NCI-H2107 treated with DMSO at 0.1 percent for 48 hours (cell line): ENCODE measurements at regions not wholly inside any gene's neighbourhood (a gene's known extent, or its start where the extent isn't known, plus 50 kb on each side); places are given as distances from the start of the nearest gene placed in this dataset.

Experiments
- DNase-seq: peaks from one replicate; lab custom pipeline; 2025; ENCODE audit not compliant: unreplicated experiment; lab: John Stamatoyannopoulos, UW

GRCh38 chr12:19572920-19573558 lies 133.7 kb downstream of the AEBP2 start:
- DNase-seq, result peak; percentile 7

GRCh38 chr12:19573866-19574265 lies 134.6 kb downstream of the AEBP2 start:
- DNase-seq, result no peak

DNA sequence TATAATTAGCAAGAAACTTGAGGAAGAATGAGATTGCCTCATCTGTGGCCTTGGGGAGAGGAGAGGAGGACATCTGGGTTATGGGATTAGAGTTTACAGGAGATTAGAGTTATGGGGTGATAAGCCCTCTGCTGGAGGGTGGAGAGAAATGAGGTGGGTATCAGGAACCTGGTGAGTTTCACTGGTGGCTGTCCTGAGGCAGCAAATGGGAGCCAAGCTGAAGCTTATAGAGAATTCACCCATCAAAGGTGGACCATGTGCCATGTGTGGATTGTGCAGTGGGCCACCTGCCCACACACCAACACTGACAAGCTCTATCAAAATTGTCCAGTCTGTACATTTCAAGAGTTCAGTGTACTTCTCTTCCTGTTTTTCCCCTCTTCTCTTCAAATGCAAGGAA lies 135.3 kb downstream of the AEBP2 start:
- DNase-seq, result no peak

- peak; percentile 5 for DNase-seq
Observed at GRCh38 chr12:19575337-19576243, 136.3 kb downstream of the AEBP2 start.

- DNase-seq, result no peak
Observed at GRCh38 chr12:19576506-19577280, 137.4 kb downstream of the AEBP2 start.

DNA sequence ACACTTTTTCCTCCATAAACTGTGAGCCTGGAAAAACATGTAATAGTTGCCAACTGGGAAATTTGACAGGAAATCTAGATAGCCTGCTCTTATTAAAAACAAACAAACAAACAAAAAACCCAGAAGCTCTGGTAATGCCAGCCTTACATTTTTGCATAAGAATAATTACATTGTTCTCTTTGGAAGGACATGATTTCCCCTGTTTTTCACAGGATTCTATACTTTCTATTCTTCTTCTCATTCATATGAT lies 137.9 kb downstream of the AEBP2 start:
- DNase-seq, result no peak

DNA sequence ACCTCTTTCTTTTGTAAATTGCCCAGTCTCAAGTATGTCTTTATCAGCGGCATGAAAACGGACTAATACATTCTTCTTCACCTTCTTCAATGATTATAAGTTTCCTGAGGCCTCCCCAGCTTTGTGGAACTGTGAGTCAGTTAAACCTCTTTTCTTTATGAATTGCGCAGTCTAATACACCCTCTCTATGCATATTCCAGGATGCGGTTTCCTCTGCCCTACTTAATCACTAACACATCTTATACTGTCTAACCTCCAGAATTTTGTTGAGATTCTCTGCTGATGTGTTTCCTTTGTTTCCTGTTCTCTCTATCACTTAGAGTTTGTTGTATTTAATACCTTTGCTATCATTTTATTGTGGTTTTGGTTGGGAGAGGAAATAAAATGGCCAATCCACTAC lies 145.4 kb downstream of the AEBP2 start:
- DNase-seq, result no peak

- DNase-seq, result no peak
Observed at GRCh38 chr12:19588951-19589350, 149.7 kb downstream of the AEBP2 start.

DNA sequence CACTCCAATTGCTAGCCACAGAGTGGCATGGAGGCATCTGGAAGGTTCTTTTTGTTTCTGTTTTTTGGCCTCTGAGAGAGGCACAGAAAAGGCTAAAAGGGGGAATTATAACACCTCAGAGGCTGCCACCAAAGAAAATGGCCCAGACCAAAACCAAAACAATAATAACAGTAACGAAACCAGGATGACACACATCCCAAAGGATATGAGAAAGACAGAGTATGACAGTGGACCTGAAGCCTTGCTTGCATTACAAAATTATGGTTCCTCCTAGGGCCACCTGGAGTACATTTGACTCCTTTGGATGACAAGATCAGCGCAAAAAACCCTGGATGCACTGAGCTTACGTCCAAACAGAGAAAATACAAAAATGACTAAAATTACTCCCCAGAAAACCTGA lies 152.7 kb downstream of the AEBP2 start:
- DNase-seq, result no peak

DNA sequence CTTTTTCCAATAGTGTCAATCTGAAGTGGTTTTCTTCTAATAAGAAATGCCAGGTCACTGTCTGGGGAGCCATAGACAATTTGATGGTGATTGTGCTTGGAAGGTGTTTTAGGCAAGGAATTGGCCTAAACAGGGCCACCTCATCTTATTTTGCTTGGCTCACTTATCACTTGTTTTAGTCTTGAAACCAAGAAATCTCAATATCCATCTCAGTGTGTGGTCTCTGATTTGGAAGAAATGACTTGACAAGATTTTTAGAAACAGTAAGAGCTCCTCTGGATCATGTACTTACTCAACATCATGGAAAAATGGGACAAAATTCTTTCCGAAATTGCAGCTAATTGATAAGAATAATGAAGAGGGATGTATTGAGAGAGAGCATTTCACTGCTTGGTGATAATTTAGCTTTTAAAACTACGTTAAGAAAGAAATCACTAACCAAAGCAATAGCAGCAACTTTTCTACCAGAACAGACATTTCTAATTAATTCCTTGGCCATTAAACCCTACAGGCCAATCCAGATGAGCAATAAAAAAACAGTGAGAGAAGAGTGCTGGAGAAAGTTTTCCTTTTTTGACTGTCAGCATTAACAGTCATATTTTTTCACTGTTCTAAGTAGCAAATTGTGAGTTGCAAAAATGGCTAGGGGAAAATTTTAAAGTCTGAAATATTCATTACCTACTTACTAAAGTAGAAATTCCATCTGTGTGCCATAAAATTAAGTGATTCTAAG lies 157.3 kb downstream of the AEBP2 start:
- DNase-seq, result no peak

GRCh38 chr12:19597167-19598026 lies 158.1 kb downstream of the AEBP2 start:
- DNase-seq, result no peak

GRCh38 chr12:19605720-19606119 lies 166.4 kb downstream of the AEBP2 start:
- DNase-seq, result no peak

- no peak for DNase-seq
Observed at GRCh38 chr12:19608039-19608438, 168.7 kb downstream of the AEBP2 start.

DNA sequence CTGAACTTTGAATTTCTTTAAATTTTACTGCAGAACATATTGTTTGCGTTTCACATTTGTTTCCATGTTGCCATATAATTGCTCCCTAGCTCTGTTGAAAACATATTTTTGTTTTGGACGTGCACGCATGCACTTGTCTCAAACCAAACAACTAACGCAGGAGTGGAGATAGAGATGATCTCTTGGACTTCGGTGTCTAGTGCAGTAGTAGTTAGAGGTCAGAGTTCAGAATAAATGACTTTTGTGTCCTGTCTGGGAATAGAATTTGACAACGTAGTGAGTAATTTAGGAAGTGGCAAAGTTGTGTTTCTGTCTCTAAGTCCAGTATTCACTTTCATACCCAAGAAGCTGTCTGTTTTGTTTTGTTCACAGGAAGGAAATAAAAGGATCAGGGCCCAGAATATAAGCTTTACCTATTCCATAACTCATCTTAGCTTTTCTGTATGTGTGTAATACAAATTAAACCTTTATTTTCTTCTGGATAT lies 173.8 kb downstream of the AEBP2 start:
- no peak for DNase-seq

- DNase-seq, result no peak
Observed at GRCh38 chr12:19614601-19615383, 175.5 kb downstream of the AEBP2 start.

DNA sequence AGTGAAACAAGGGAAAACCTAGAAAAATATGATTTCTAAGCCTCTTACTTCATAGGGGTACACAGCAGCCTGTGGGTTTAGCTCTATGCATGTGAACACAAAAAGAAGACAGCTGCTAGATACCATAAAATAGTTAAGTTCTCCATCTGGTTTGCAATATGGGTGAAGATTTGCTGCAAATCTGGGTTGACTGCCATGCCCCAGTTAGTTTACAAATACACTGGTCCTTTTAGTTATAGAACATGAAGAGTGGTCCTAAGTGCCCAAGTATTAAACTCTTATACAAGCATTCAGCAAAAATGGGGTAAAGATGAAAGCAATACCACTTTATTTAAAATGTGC lies 176.1 kb downstream of the AEBP2 start:
- DNase-seq, result no peak

- no peak for DNase-seq
Observed at GRCh38 chr12:19616781-19617180, 177.5 kb downstream of the AEBP2 start.

GRCh38 chr12:19620222-19620621 lies 180.9 kb downstream of the AEBP2 start:
- DNase-seq, result no peak

- no peak for DNase-seq
Observed at GRCh38 chr12:19623751-19624399, 184.6 kb downstream of the AEBP2 start.
